Activated CD4-positive, alpha-beta T cell treated with anti-CD3 and anti-CD28 coated beads, Interleukin-2, amount 10 ng/mL, durations not matched to agents 7 days and 5 days (primary cell): ENCODE measurements at regions not wholly inside any gene's neighbourhood (a gene's known extent, or its start where the extent isn't known, plus 50 kb on each side); places are given as distances from the start of the nearest gene placed in this dataset.

Experiments used
- CTCF ChIA-PET: fragments of 350-600 bp; sonication (Branson Sonifier 250); formaldehyde crosslinking; loops from one replicate; lab custom pipeline; 2021; ENCODE audit warnings: antibody characterized with exemption; lab: Charles Lee
- POLR2A ChIA-PET: fragments of 350-600 bp; sonication (Branson Sonifier 250); formaldehyde crosslinking; loops from one replicate; lab custom pipeline; 2021; ENCODE audit warnings: antibody characterized with exemption; lab: Charles Lee
- DNase-seq: peaks from one replicate; pipeline ENCODE4 v3.0.0-alpha.2; 2020
- H3K27ac Mint-ChIP-seq: one replicate; pipeline ENCODE4 v1.8.0; 2021; ENCODE audit warnings: mild to moderate bottlenecking, moderate library complexity, mixed read lengths
- H3K27me3 Mint-ChIP-seq: one replicate; pipeline ENCODE4 v1.8.0; 2021; ENCODE audit warnings: mixed read lengths
- H3K36me3 Mint-ChIP-seq: one replicate; pipeline ENCODE4 v1.8.0; 2021; ENCODE audit warnings: low read depth, mixed read lengths
- H3K4me1 Mint-ChIP-seq: one replicate; pipeline ENCODE4 v1.8.0; 2021; ENCODE audit warnings: mixed read lengths
- H3K4me3 Mint-ChIP-seq: one replicate; pipeline ENCODE4 v1.8.0; 2021; ENCODE audit warnings: mild to moderate bottlenecking, moderate library complexity, mixed read lengths
- H3K9me3 Mint-ChIP-seq: one replicate; pipeline ENCODE4 v1.8.0; 2021; ENCODE audit warnings: mixed read lengths

DNA sequence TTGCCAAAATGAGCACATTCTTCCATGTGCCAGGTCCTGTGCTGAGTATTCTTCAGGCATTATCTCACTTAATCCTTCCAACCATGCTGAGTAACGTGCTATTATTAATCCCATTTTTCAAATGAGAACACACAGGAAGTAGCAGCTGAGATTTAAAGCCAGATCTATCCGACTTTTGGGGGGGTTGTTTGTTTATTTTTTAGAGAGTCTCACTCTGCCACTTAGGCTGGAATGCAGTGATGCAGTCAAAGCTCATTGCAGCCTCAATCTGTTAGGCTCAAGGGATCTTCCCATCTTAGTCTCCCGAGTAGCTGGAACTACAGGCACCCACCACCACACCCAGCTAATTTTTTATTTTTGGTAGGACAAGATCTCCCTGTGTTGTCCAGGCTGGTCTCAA lies 55.5 kb upstream of the TRIM2 start:
- CTCF ChIA-PET, result interaction anchor here (0.9 kb wide), 2 partner anchors 11 to 100 kb away, joined by 3 read pairs; no protein-coding TSS in a partner anchor
- no peaks in the 10 kb centered on the region for H3K9me3 Mint-ChIP-seq
- no peak overlapping the region for H3K4me3 Mint-ChIP-seq
- no peak for DNase-seq
- H3K36me3 Mint-ChIP-seq, result no peaks in the 10 kb centered on the region
- POLR2A ChIA-PET, result no interaction called here
- peaks cover 35% of the 10 kb centered on the region for H3K27me3 Mint-ChIP-seq
- peaks cover 23% of the 10 kb centered on the region for H3K4me1 Mint-ChIP-seq
- H3K27ac Mint-ChIP-seq, result no peak overlapping the region

- POLR2A ChIA-PET, result no interaction called here
- no peak overlapping the region for H3K4me3 Mint-ChIP-seq
- peaks cover 45% of the 10 kb centered on the region for H3K4me1 Mint-ChIP-seq
- H3K9me3 Mint-ChIP-seq, result no peaks in the 10 kb centered on the region
- no peaks in the 10 kb centered on the region for H3K36me3 Mint-ChIP-seq
- peaks cover 40% of the 10 kb centered on the region for H3K27me3 Mint-ChIP-seq
- H3K27ac Mint-ChIP-seq, result no peak overlapping the region
- CTCF ChIA-PET, result interaction anchor here (0.7 kb wide), 1 partner anchor 590 kb away, joined by 4 read pairs; no protein-coding TSS in a partner anchor
- no peak for DNase-seq
Observed at GRCh38 chr4:153151535-153152455, 52.4 kb upstream of the TRIM2 start.

DNA sequence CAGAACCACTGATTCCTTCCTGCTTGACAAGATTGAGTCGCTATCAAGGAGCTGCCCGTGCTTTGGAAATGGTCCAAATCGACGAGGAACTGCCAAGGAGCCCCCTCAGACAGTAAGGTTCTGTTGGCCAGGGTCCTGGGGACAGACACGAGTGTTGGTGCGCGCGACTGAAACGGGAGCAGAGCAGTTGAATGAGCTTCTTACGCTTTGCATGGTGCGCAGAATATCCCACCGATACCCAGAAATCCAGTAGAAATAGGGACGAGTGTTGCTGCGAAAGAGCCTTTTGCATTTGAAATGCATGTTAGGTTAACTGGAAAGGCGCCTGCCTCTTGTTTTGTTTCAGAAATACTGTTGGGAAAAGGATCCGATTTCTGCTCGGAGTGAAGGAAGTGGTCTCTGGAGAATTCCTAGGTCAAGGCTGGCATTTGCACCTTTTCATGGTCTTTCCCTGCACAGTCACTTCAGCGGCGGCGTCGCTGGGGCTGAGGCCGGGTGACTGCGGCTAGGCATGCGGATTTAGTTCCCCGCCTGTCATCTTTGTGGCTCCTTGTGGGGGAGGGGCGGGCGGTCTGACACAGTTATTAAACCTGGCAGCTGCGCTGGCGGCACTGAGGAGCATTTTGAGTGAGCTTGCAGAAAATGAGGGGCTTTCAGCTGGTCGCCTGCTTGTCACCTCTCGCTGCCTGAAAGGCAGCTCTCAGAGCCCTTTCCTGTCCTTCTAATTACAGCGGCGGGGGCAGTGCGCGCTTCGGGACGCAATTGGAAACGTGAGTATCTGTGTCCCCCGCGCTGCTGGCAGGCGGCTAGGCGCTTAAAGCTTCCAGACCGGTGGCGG lies 51.5 kb upstream of the TRIM2 start:
- H3K4me1 Mint-ChIP-seq, result peaks cover 45% of the 10 kb centered on the region
- POLR2A ChIA-PET, result no interaction called here

DNA sequence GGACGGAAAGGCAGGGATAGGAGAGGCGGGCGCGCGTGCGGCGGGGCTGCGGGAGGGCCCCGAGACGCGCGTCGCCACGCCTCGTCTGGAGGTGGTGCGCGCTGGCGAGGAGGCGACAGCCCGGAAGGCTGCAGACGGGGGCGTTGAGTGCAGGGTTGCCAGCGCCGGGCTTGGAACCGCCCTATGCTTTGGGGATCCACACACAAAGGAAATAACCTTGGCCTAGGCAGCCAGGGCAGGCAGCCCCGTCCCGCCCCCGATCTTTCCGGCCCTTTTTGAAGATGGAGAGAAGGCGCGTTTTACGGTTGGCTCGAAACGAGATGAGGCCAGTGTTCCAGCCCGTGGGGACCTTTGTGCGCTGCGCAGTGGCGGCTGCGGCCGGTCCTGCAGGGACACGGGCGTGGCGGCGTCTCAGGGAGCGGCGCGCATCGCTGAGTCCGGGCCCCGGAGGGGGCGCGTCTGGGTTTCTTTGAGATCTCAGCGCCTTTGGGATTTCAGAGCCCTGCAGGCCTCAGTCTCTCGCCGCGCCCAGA lies 50.8 kb upstream of the TRIM2 start:
- peak overlapping the region; percentile 86 for H3K27ac Mint-ChIP-seq
- H3K4me3 Mint-ChIP-seq, result peak overlapping the region; percentile 83
- no peaks in the 10 kb centered on the region for H3K36me3 Mint-ChIP-seq
- peaks cover 36% of the 10 kb centered on the region for H3K27me3 Mint-ChIP-seq
- peak; percentile 79 for DNase-seq
- H3K9me3 Mint-ChIP-seq, result no peaks in the 10 kb centered on the region
- ChIA-PET POLR2A (no interaction called here), CTCF (no interaction called here)
- peaks cover 45% of the 10 kb centered on the region for H3K4me1 Mint-ChIP-seq

More for the DNA sequence above, 51.5 kb upstream of the TRIM2 start:
- CTCF ChIA-PET, result no interaction called here
- Mint-ChIP-seq H3K36me3 (no peaks in the 10 kb centered on the region), H3K27me3 (peaks cover 40% of the 10 kb centered on the region), H3K27ac (peak overlapping the region; percentile 86), H3K9me3 (no peaks in the 10 kb centered on the region), H3K4me3 (peak overlapping the region; percentile 83)
- DNase-seq, result peak; percentile 67

GRCh38 chr4:153154007-153154975 lies 50.0 kb upstream of the TRIM2 start:
- Mint-ChIP-seq H3K4me1 (peaks cover 45% of the 10 kb centered on the region), H3K9me3 (no peaks in the 10 kb centered on the region), H3K36me3 (no peaks in the 10 kb centered on the region), H3K27me3 (peaks cover 28% of the 10 kb centered on the region), H3K4me3 (peak overlapping the region; percentile 83), H3K27ac (peak overlapping the region; percentile 57)
- ChIA-PET POLR2A (no interaction called here), CTCF (no interaction called here)
- DNase-seq, result peak; percentile 17
